GM19240 (cell line): ENCODE measurements at regions not wholly inside any gene's neighbourhood (a gene's known extent, or its start where the extent isn't known, plus 50 kb on each side); places are given as distances from the start of the nearest gene placed in this dataset.
"Not testable (repeated sequence)": the region's sequence is repeated elsewhere in the genome, so short reads cannot be mapped to it uniquely, and the experiment has no call there.

ENCODE experiments used
- DNase-seq: peaks from one replicate; pipeline ENCODE4 v3.0.0; 2011; ENCODE audit warnings: low spot score; ENCODE audit not compliant: insufficient read length

GRCh38 chrX:121283921-121284320, 236.5 kb downstream of the GLUD2 start:
- no peak for DNase-seq

GRCh38 chrX:121298499-121298898, 251.1 kb downstream of the GLUD2 start:
- no peak for DNase-seq

- DNase-seq: no peak
Measured at GRCh38 chrX:121301356-121301755, 253.9 kb downstream of the GLUD2 start.

- DNase-seq: no peak
Measured at GRCh38 chrX:121301822-121302221, 254.4 kb downstream of the GLUD2 start.

GRCh38 chrX:121307449-121307848, 260.0 kb downstream of the GLUD2 start:
- DNase-seq: no peak

- DNase-seq: no peak
Measured at GRCh38 chrX:121308276-121308805, 260.9 kb downstream of the GLUD2 start.

- no peak for DNase-seq
Measured at GRCh38 chrX:121310820-121311219, 263.4 kb downstream of the GLUD2 start.

GRCh38 chrX:121320441-121320840, 273.0 kb downstream of the GLUD2 start:
- no peak for DNase-seq

GRCh38 chrX:121322159-121322558, 274.7 kb downstream of the GLUD2 start:
- no peak for DNase-seq

GRCh38 chrX:121323337-121323736, 275.9 kb downstream of the GLUD2 start:
- no peak for DNase-seq

- no peak for DNase-seq
Measured at GRCh38 chrX:121333942-121334341, 286.5 kb downstream of the GLUD2 start.

GRCh38 chrX:121336831-121337421, 289.5 kb downstream of the GLUD2 start:
- DNase-seq: no peak

- DNase-seq: no peak
Measured at GRCh38 chrX:121337816-121338215, 290.4 kb downstream of the GLUD2 start.

- DNase-seq: no peak
Measured at GRCh38 chrX:121349263-121349662, 301.9 kb downstream of the GLUD2 start.

- DNase-seq: no peak
Measured at GRCh38 chrX:121356139-121356849, 308.9 kb downstream of the GLUD2 start.

GRCh38 chrX:121356850-121357171, 309.4 kb downstream of the GLUD2 start:
- no peak for DNase-seq

- DNase-seq: no peak
Measured at GRCh38 chrX:121360280-121360679, 312.9 kb downstream of the GLUD2 start.

GRCh38 chrX:121365572-121366161, 318.3 kb downstream of the GLUD2 start:
- DNase-seq: no peak

- no peak for DNase-seq
Measured at GRCh38 chrX:121374471-121374870, 327.1 kb downstream of the GLUD2 start.

- DNase-seq: not testable (repeated sequence)
Measured at GRCh38 chrX:121381915-121382314, 334.5 kb downstream of the GLUD2 start.

GRCh38 chrX:121389976-121390714, 342.7 kb downstream of the GLUD2 start:
- no peak for DNase-seq

- no peak for DNase-seq
Measured at GRCh38 chrX:121405826-121406225, 358.4 kb downstream of the GLUD2 start.
